ENCODE measurements at regions not wholly inside any gene's neighbourhood (a gene's known extent, or its start where the extent isn't known, plus 50 kb on each side); places are given as distances from the start of the nearest gene placed in this dataset.

DNA sequence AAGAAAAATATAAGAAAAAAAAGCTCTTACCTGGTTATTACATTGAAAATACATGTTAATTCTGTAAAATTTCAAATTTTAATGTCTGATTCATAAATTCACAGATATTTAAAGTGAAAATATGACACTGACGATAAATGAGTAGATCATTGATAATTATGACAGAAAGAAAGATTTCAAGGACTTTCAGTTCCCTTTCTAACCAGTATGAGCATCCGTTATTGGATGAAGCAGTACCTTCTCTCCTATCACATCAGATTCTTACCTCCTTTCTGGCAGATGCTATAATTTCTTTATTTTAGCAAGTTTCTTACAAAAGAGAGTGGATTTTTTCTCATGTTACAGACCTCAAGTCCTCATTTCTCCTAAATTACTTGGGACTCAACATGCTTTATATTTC lies 847.3 kb downstream of the JRKL start:
- intact Hi-C loops (cut with micrococcal nuclease; ENCODE audit: unreplicated experiment), result no loop called here
- no peaks in the 10 kb centered on the region for H3K27me3 ChIP-seq (replicated peaks; ENCODE audit: insufficient read depth, low read depth, low read length, poor library complexity)
- ChIA-PET CTCF (no interaction called here), POLR2A (ENCODE audit: low non-redundant PET) (no interaction called here)
- H3K27ac ChIP-seq (ENCODE audit: low read depth, low read length, poor library complexity, severe bottlenecking), result no peak overlapping the region
- no peaks in the 10 kb centered on the region for H3K9me3 ChIP-seq (ENCODE audit: low read depth, low read length, poor library complexity, severe bottlenecking)
- H3K4me1 ChIP-seq (ENCODE audit: insufficient read depth, low read length, poor library complexity, severe bottlenecking), result no peaks in the 10 kb centered on the region
- DNase-seq (ENCODE audit: low spot score), result no peak
- no peaks in the 10 kb centered on the region for H3K36me3 ChIP-seq (ENCODE audit: insufficient read depth, low read length, poor library complexity, severe bottlenecking)
- BruUV-seq (replicated peaks), result no TSS peak
- no peak overlapping the region for H3K4me3 ChIP-seq (ENCODE audit: low read depth, low read length, poor library complexity, severe bottlenecking)
- TF ChIP-seq EZH2 (IDR thresholded peaks at IDR 0.05; ENCODE audit: borderline replicate concordance, low read depth, low read length, poor library complexity, severe bottlenecking), result no peak
- TF ChIP-seq, protein P1, sequence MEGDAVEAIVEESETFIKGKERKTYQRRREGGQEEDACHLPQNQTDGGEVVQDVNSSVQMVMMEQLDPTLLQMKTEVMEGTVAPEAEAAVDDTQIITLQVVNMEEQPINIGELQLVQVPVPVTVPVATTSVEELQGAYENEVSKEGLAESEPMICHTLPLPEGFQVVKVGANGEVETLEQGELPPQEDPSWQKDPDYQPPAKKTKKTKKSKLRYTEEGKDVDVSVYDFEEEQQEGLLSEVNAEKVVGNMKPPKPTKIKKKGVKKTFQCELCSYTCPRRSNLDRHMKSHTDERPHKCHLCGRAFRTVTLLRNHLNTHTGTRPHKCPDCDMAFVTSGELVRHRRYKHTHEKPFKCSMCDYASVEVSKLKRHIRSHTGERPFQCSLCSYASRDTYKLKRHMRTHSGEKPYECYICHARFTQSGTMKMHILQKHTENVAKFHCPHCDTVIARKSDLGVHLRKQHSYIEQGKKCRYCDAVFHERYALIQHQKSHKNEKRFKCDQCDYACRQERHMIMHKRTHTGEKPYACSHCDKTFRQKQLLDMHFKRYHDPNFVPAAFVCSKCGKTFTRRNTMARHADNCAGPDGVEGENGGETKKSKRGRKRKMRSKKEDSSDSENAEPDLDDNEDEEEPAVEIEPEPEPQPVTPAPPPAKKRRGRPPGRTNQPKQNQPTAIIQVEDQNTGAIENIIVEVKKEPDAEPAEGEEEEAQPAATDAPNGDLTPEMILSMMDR (conservative IDR thresholded peaks at IDR 0.05; ENCODE audit: low read depth, low read length), result no peak

DNA sequence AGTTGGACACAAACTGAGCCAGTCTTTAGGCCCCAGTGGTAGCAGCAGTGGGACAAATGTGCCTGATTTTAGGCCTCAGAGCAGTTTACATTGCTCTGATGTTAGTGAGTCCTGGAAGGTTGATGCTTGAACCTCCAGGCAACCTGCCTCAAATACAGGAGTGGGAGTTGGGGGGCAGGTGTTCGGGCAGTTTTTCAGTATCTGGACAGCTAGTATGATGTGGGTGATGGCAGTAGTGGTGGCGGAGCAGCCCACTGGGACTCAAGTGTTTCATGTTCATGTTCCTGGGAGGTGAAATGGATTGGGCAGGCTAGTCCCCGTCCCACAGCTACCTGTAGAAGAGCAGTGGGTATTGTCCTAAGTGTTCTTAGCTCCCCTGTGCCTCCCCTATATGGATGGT lies 857.8 kb downstream of the JRKL start:
- CTCF ChIA-PET, result no interaction called here
- no TSS peak for BruUV-seq (replicated peaks)
- no peak for DNase-seq (ENCODE audit: low spot score)
- Histone ChIP-seq H3K36me3 (ENCODE audit: insufficient read depth, low read length, poor library complexity, severe bottlenecking) (no peaks in the 10 kb centered on the region), H3K9me3 (ENCODE audit: low read depth, low read length, poor library complexity, severe bottlenecking) (no peaks in the 10 kb centered on the region), H3K27ac (ENCODE audit: low read depth, low read length, poor library complexity, severe bottlenecking) (no peak overlapping the region), H3K4me3 (ENCODE audit: low read depth, low read length, poor library complexity, severe bottlenecking) (no peak overlapping the region), H3K4me1 (ENCODE audit: insufficient read depth, low read length, poor library complexity, severe bottlenecking) (no peaks in the 10 kb centered on the region), H3K27me3 (replicated peaks; ENCODE audit: insufficient read depth, low read depth, low read length, poor library complexity) (no peaks in the 10 kb centered on the region)
- intact Hi-C loops (cut with micrococcal nuclease; ENCODE audit: unreplicated experiment), result no loop called here
- POLR2A ChIA-PET (ENCODE audit: low non-redundant PET), result no interaction called here
- TF ChIP-seq EZH2 (IDR thresholded peaks at IDR 0.05; ENCODE audit: borderline replicate concordance, low read depth, low read length, poor library complexity, severe bottlenecking), result no peak
- TF ChIP-seq, protein P1 (conservative IDR thresholded peaks at IDR 0.05; ENCODE audit: low read depth, low read length), result no peak

DNA sequence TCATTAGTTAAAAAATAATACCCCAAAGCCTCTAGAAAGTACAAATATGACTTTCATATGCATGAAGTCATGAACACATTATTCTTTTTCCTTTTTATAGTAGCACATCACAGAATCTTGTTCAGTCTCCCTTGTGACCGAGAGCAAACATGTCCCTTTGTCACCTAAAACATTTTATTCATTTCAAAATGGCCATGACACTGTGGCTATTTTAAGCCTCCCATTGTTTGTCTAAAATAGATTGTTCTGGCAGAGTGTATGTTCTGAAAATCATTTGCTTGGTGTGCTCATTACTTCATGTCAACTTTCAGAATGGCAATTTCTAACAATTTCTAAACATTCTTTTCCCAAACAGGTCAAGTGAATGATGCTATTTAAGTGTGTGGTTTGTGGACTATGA lies 865.0 kb downstream of the JRKL start:
- Histone ChIP-seq H3K27me3 (replicated peaks; ENCODE audit: insufficient read depth, low read depth, low read length, poor library complexity) (no peaks in the 10 kb centered on the region), H3K36me3 (ENCODE audit: insufficient read depth, low read length, poor library complexity, severe bottlenecking) (no peaks in the 10 kb centered on the region), H3K4me1 (ENCODE audit: insufficient read depth, low read length, poor library complexity, severe bottlenecking) (no peaks in the 10 kb centered on the region), H3K9me3 (ENCODE audit: low read depth, low read length, poor library complexity, severe bottlenecking) (no peaks in the 10 kb centered on the region), H3K27ac (ENCODE audit: low read depth, low read length, poor library complexity, severe bottlenecking) (no peak overlapping the region), H3K4me3 (ENCODE audit: low read depth, low read length, poor library complexity, severe bottlenecking) (no peak overlapping the region)
- TF ChIP-seq EZH2 (IDR thresholded peaks at IDR 0.05; ENCODE audit: borderline replicate concordance, low read depth, low read length, poor library complexity, severe bottlenecking), result no peak
- TF ChIP-seq, protein P1 (conservative IDR thresholded peaks at IDR 0.05; ENCODE audit: low read depth, low read length), result no peak
- no peak for DNase-seq (ENCODE audit: low spot score)
- BruUV-seq (replicated peaks), result no TSS peak
- intact Hi-C loops (cut with micrococcal nuclease; ENCODE audit: unreplicated experiment), result no loop called here
- ChIA-PET POLR2A (ENCODE audit: low non-redundant PET) (no interaction called here), CTCF (no interaction called here)

Measured in A673 (cell line).